ENCODE measurements at regions not wholly inside any gene's neighbourhood (a gene's known extent, or its start where the extent isn't known, plus 50 kb on each side); places are given as distances from the start of the nearest gene placed in this dataset.

DNA sequence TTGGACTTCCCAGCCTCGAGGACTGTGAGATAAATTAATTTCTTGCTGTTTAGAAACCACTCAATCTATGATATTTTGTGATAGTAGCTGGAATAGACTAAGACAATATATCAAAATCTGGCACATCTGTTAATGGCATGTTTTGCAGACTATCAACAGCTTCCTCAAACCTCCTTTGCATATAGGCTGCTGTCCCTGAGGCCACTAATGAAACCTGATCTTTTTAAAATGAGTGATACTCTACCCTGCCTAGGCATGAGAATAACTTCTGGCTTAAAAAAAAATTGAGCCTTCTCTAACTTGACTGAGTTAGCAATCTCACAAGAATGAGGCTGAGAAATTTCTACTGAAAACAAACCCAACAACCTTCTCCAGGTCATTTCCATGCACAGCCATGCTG lies 176.0 kb upstream of the CRBN start (continued):
- no peak for TF ChIP-seq KDM1A (IDR thresholded peaks at IDR 0.05; ENCODE audit: borderline replicate concordance, low read length)
- no peak for TF ChIP-seq TCF12 (IDR thresholded peaks at IDR 0.05; ENCODE audit: low read depth, low read length)
- TF ChIP-seq SIRT6 (IDR thresholded peaks at IDR 0.05; ENCODE audit: low read length), result no peak

Measured in H1 (cell line).